ENCODE measurements at regions not wholly inside any gene's neighbourhood (a gene's known extent, or its start where the extent isn't known, plus 50 kb on each side); places are given as distances from the start of the nearest gene placed in this dataset.
"Not testable (repeated sequence)": the region's sequence is repeated elsewhere in the genome, so short reads cannot be mapped to it uniquely, and the experiment has no call there.

DNA sequence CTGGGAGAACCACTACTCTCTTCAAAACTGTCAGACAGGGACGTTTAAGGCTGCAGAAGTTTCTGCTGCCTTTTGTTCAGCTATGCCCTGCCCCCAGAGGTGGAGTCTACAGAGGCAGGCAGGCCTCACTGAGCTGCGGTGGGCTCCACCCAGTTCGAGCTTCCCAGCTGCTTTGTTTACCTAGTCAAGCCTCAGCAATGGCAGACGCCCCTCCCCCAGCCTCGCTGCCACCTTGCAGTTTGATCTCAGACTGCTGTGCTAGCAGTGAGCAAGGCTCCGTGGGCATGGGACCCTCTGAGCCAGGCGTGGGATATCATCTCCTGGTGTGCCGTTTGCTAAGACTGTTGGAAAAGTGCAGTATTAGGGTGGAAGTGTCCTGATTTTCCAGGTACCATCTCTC is 258.6 kb upstream of the GOT2 start:
- not testable (repeated sequence) for DNase-seq (ENCODE audit: low read depth in 2 of 2)

DNA sequence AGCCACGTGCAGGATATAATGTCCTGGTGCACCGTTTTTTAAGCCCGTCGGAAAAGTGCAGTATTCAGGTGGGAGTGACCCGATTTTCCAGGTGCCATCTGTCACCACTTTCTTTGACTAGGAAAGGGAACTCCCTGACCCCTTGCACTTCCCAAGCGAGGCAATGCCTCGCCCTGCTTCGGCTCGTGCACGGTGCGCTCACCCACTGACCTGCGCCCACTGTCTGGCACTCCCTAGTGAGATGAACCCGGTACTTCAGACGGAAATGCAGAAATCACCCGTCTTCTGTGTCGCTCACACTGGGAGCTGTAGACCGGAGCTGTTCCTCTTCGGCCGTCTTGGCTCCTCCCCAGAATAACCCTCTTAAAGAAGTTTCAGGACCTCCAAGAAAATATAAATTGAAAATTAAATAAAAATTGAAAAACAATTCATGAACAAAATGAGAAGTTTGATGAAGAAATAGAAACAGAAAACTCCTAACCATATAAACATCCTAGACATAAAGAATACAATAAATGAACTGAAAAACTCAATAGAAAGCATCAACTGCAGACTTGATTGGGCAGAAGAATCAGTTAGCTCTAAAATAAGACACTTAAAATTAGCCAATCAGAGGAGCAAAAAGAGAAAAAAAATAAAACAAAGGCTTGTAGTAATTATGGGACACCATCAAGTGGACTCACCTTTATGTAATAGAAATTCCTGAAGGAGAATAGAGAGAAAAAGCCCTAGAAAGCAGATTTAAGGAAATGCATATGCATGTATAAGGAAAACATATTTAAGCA is 249.3 kb upstream of the GOT2 start:
- DNase-seq (ENCODE audit: low read depth in 2 of 2), result not testable (repeated sequence)

DNA sequence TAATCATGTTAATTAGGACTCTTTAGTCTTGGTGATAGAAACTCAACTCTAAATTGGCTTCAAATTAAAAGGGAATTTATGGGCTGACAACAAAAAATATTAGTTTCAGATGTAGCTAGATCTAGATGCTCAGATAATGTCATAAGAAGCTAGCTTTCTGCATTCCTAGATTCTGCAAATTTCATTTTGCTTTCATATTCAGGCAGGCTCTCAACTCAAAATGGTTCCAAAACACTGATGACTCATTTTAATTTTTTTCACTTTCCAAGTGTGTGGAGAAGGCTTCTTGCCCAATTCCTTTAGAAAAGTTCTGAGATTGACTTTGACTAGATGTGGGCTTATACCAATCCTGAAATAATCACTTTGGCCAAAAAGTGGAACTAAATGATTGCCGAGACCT is 236.7 kb upstream of the GOT2 start:
- no peak for DNase-seq (ENCODE audit: low read depth in 2 of 2)

DNA sequence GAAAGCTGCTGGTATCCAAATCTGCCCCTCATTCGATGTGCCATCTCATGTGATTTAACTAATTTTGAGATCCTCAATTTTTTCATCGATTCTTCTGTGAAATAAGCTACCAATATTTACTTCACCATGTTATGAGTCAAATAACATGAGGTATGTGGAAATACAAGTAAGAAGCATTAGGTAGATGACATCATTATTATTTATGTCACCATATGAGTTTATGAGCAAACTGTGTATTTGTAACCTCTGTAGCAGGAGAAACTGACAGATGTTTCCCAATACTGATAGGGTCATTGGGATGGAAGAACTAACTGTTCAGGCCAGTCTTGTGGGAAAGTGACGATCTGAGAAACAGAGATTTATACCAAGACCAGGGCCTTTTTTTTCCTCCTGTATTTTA is 229.4 kb upstream of the GOT2 start:
- DNase-seq (ENCODE audit: low read depth in 2 of 2), result no peak

DNA sequence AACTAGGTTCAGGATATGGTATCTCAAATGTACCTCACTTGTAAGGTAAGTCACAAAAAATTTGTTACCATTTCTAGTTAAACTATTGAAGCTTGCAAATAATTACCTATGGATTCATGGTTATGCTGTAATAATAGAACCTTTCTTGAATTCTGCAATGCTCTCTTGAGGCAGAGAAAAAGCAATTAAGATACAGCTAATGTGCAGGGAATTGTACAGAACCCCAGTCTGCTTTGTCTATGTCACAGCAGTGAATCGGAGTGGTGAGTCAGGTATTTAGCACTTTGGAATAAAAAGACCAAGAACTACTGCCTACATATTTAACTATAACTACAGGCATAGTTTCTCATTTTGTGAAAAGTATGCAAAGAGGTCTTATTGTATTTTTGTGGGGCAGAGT is 228.7 kb upstream of the GOT2 start:
- DNase-seq (ENCODE audit: low read depth in 2 of 2), result no peak

DNA sequence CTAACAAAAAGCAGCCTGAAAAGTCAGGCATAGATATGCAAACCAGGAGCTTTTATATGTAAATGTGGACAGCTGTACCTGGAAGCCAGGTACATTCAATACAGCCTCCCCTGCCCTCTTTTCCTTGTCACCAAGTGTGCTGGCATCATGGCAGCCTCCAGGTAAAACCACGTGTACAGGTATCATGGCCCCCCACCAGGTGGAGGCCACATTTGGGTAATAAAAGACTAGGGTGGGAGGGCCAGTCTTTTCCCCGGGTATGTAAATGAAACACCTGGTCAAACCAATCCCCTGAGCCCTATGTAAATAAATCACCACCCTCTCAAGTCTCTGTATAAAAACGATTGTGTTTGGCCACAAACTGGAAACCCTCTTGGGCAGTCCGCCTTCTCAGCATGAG is 226.4 kb upstream of the GOT2 start:
- no peak for DNase-seq (ENCODE audit: low read depth in 2 of 2)

DNA sequence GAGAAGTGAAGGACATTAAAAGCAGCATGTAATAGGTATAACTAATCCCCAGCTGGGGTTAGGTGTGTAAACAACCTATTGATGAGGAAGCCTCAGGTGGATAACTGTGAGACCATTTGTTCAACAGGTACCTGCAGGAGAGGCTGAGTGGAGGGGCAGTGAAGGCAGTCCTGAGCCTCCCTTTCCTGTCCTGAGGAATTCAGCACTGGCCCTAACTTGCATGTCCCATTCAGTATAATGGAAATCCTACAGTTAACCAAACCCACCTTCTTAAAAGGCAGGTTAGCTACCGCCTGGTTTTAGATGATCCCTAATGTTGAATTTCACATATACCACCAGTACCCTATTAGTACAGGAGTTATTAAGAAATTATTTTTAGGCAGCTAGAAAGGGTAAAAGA is 225.9 kb upstream of the GOT2 start:
- no peak for DNase-seq (ENCODE audit: low read depth in 2 of 2)

DNA sequence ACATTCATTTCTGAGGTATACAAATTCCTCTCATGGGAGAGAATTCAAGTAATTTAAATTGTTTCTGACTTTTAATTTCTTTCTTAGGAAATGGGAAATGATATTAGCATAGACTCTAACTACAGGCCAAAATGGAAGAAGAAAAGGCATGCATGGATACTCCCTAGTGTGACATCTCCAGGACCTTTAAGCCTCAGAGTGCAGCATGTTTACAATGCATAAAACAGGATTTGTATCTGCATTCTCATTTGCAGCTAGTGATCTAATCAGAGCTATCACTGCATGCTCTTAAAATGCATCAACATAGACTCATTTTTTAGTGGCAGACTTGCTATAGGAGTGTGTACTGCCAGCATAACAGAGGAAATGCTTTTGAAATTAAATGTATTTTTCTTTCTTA is 224.6 kb upstream of the GOT2 start:
- DNase-seq (ENCODE audit: low read depth in 2 of 2), result no peak

DNA sequence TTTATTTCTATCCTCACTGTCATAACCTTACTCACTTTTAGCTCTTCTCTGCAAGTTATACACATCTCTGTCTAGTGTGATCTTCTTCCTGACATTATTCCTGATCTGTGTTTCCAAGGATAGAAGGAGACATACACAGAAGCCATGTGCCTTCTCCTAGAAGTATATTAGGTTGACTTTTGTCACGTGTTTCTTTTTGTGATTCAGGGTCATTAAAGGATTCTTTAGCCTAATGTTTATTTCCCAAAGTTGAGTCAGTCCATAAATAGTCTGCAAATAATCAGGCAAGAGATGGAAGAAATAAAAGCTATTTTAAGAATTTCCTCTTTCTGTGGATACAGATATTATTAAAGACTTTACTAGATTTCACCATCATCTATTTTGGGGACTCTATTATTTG is 214.1 kb upstream of the GOT2 start:
- DNase-seq (ENCODE audit: low read depth in 2 of 2), result no peak

DNA sequence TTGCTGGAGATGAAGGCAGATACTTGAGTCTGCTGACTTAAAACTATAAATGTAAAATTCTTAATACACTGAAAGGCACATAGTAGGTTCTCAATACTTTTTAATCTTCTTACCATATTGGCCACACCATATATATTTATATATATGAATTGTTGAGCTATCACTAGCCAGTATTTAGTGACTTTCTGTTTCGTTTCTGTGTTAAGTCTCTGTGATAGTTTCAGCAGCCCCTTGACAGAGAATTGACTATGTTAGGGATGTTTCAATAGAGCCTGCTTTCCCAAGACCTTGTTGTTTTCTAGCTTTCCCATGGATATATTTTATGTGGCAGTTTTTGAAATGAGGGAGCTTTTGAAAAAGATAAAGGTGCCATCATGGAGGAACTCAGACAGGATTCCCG is 206.5 kb upstream of the GOT2 start:
- DNase-seq (ENCODE audit: low read depth in 2 of 2), result no peak

DNA sequence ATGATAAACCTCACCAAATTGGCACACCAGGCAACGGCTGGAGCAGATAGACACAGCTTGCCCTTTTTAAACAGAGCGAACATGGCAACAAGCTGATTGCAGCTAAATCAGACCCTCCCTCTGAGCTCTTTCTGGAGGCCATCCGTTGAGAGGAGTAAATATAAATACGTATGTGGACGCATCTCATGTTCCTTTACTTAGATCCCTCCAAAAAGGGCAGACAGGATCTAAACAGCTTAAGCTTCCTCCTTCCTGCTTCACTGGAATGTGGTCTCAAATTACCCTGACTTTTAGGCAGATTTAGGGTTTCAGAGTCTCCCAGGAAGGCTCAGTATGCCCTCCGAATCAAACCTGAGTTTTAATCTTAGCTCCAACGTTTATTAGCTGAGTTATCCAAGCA is 204.7 kb upstream of the GOT2 start:
- no peak for DNase-seq (ENCODE audit: low read depth in 2 of 2)

DNA sequence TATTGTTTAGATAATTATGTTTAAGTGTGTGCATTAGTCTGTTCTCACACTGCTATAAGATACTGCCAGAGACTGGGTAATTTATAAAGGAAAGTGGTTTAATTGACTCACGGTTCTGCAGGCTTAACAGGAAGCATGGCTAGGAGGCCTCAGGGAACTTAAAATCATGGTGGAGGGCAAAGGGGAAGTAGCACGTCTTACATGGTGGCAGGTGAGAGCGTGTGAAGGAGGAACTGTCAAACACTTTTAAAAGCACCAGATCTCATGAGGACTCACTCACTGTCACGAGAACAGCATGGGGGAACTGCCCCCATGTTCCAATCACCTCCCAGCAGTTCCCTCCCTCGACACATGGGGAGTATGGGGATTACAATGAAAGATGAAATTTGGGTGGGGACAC is 203.5 kb upstream of the GOT2 start:
- DNase-seq (ENCODE audit: low read depth in 2 of 2), result no peak

DNA sequence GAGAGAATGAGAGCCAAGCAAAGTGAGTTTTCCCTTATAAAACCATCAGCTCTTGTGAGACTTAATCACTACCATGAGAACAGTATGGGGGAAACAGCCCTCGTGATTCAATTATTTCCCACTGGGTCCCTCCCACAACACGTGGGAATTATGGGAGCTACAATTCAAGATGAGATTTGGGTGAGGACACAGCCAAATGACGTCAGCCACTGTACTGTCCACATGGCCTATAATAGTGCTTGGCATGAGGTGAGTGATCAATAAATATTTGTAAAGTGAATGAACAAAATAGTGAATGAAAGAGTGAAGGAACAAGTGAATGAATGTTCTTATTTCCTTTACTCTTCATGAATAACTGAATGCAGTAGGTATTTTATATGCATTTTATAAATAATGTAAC is 199.1 kb upstream of the GOT2 start:
- no peak for DNase-seq (ENCODE audit: low read depth in 2 of 2)

DNA sequence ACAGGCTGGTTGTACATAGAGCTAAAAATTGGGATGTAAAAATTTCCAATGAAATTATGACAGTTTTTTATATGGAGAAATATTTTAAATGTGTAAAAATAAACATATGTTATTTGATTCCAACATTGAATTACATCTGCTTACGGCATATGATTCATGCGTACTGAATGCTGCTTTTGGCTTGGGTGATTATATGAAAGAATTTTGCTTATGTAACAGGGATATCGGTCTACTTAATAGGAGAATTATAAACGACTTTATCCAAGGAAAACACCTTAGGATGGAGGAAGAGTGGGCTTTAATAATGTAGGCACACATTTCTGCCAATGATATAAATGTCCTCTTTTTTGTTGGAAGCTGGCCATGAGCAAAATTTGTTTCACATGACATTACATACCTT is 197.3 kb upstream of the GOT2 start:
- no peak for DNase-seq (ENCODE audit: low read depth in 2 of 2)

DNA sequence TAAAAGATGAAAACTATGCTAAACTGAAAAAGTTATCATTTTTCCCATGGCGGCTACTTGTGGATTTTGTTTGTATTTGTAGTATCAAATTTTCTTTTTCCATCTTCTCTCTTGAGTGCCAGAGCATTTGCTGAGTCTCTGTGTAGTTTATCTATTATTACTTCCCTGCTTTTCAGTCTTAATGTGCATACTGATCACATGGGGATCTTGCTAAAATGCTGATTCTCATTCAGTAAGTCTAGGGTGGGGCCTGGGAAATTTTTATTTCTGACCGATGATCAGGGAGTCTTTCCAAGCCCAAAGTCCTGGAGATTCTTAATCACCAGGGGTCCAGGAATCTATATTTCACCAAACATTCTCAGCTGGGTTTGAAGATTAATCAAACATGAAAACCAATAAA is 189.0 kb upstream of the GOT2 start:
- no peak for DNase-seq (ENCODE audit: low read depth in 2 of 2)

DNA sequence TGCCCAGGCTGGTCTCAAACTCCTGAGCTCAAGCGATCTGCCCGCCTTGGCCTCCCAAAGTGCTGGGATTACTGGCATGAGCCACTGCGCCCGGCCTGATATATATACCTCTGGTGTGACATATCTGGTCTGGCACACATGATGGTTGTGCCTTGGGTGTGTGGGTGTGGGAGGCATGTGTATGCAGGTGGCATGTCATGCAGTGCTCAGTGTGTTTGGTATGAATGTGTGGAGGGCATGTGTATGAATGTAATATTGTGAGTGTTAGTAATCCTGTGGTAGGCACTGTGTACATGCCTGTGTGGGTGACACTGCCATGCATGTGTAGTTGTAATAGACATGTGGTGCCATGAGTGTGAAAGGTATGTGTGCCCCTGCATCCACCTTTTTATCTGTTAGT is 179.3 kb upstream of the GOT2 start:
- DNase-seq (ENCODE audit: low read depth in 2 of 2), result no peak

DNA sequence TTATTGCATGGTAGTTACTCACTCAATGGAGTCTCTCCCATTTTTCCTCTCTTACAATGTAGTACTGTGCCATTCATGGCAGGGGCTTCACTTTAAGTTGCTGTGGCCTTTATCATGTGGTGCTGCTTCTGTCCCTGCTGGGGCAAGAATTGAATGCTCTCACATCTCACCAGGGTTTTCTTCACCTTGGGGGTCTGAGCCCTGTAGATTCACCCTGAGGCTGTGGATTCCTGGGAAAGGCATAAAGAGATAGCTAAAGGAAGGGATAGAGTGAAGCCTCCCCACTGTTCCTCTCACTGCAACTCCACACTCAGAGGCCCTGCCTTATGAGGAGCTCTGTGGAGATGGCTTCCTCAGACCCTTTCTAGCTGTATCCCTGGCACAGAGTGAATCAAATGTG is 178.5 kb upstream of the GOT2 start:
- DNase-seq (ENCODE audit: low read depth in 2 of 2), result no peak

DNA sequence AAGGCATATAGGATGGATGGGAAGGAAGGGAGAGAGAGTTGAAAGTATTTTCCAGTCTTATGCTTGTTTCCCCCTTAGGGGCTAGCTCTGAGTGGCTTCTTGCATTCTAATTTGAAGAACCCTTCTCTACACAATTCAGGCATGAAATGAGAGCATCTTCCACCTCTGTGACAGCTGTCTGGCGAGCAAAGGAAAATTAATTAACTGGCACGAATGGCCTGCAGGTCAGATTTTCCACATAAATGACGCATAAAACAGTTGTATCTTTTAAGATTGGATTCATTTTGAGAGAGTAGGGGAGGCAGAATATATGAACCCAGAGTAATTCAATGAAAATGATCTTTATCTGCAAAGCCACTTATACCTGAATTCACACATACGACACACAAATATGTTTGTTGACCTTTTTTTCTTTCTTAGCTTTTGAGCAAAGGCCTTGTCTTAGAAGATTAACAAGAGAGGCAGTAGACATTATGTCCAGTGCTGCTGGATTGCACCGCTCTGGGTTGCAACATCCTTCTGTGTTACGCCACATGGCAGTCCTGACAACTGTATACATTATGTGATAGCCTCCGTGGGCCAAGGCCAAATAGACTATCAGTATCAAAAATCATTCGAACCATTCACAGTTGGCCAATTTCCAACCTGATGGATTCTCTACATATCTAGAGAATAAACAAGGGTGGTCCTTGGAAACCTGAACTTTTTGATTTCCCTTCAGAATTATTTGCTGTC is 173.0 kb upstream of the GOT2 start:
- DNase-seq (ENCODE audit: low read depth in 2 of 2), result no peak

DNA sequence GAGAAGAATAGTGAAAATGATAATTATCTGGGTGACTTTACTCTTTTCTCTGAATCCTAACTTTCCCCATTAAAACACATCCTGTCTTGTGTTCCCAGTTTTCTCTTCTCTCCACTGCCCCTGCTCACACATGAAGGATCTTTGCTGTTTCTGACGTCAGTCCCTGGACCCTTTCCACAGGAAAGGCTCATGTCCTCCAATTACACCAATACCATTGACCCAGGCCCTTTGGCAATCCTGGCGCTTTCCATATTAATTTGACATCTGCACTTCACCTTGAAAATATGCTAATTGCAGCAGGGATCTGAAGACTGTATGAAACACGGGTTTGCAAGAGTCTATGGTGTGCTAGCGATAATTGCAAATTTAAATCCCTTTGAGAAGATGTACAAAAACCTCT is 170.2 kb upstream of the GOT2 start:
- DNase-seq (ENCODE audit: low read depth in 2 of 2), result no peak

DNA sequence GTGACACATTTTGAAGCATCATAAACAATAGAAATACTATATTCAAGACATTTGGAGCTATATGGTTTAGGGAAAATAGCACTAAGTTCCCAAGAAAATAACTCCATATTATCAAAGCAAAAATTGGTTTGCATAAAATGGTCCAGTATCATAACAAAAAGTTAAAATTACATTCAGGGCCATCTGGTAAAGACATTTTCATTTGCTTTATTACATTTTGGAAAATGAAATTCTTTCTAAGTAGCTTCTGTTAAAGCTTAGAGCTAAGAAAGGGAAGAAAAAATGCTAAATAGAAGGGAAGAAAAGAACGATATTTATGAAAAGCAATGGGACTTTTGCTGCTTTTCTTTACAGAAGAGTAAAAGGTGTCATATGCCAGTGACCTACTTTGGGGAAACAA is 155.4 kb upstream of the GOT2 start:
- no peak for DNase-seq (ENCODE audit: low read depth in 2 of 2)

DNA sequence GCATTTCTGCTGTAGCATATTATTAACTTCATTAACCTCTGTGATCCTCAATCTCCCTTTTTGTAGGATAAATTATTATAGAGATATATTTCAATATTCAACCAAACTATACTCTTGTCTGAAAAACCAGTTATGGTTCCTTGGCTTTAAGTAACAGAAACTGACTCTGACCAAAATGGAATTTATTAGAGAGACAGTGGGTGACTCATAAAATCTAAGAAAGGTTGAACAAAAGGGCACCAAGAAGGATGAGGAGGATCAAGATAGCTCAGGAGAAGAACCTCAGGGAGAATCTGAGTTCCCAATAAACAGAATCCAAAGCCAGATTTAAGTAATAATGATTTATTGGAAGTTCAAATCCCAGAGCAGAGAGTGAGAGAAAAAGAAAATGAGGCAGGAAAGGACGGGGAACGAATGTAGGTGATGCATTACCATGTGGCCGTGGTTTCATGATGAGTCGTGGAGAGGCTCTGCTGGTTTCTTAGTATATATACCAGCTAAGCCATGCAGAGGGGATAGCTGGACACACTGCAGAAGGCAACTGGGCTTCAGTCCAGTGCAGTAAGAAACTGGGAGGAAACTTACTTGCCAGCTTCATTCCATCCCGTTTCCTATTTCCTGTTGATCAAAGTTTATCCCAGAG is 151.5 kb upstream of the GOT2 start:
- no peak for DNase-seq (ENCODE audit: low read depth in 2 of 2)

DNA sequence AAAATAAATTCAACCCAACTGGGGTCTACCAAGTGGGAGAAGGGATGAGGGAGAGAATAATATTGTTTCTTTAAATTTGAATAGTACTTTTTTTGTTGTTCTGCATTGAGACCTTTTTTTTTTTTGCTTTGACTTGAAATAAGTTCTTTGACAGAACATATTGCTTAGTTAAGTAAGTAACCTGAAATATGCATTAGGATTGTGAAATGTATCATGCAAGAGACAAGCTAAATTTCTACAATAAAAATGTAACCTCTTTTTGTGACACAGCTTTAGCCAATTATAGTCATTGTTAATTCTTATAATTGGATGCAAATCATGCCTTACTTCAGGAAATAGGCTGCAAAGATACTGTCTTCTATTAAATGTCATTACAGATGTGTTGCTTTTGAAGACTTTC is 150.0 kb upstream of the GOT2 start:
- no peak for DNase-seq (ENCODE audit: low read depth in 2 of 2)

DNA sequence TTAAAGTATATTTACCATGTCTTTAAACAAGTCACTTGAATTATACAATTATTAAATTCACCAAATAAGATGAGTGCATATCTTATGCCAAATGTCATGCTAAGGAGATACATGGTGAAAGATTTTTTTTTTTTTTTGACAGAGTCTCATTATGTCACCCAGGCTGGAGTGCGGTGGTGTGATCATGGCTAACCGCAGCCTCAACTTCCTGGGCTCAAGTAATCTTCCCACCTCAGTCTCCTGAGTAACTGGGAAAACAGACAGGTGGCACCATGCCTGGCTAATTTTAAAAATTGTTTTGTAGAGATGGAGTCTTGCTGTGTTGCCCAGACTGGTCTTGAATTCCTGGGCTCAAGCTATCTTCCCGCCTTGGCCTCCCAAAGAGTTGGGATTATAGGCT is 149.0 kb upstream of the GOT2 start:
- no peak for DNase-seq (ENCODE audit: low read depth in 2 of 2)
